Right lobe of liver (tissue), 6 donors: ENCODE measurements at regions not wholly inside any gene's neighbourhood (a gene's known extent, or its start where the extent isn't known, plus 50 kb on each side); places are given as distances from the start of the nearest gene placed in this dataset.

Source experiments
- ATAC-seq, 4 donors: fragments of 200-7000 bp; cut with Tn5 transposase; one replicate each; pipeline ENCODE4 v1.9.1; 2020; ENCODE audit warnings: mild to moderate bottlenecking in 4 of 4, moderate library complexity in 4 of 4
- DNase-seq, 3 donors: peaks; one replicate each; pipeline ENCODE4 v3.0.0-alpha.2; 2020
- H3K27ac ChIP-seq, 3 donors: fragments of 200-600 bp; one replicate each; pipeline ENCODE4 v1.8.0; 2022
- H3K27me3 ChIP-seq, 2 donors: fragments of 200-600 bp; one replicate each; pipeline ENCODE4 v1.8.0; 2022
- H3K36me3 ChIP-seq, 4 donors: fragments of 200-600 bp; sonication (generic) in 1 of 4; one replicate each; pipeline versions ENCODE4 v1.5.1 to v1.8.0; 2017 to 2022; ENCODE audit warnings: control low read depth in 1 of 4
- H3K4me1 ChIP-seq, 4 donors: fragments of 200-600 bp; sonication (generic) in 1 of 4; one replicate each; pipeline versions ENCODE4 v1.5.1 to v1.8.0; 2017 to 2022; ENCODE audit warnings: control low read depth in 1 of 4
- H3K4me3 ChIP-seq, 3 donors: fragments of 200-600 bp; one replicate each; pipeline ENCODE4 v1.8.0; 2022
- H3K9me3 ChIP-seq, 4 donors: fragments of 200-600 bp; sonication (generic) in 1 of 4; one replicate each; pipeline versions ENCODE4 v1.5.1 to v1.8.0; 2017 to 2022; ENCODE audit warnings: control low read depth in 1 of 4
- POLR2A ChIP-seq: fragments of 450-650 bp; IDR thresholded peaks from one replicate; pipeline ENCODE4 v1.6.1; 2017; ENCODE audit warnings: antibody characterized with exemption, mild to moderate bottlenecking
- WGBS: methylation state at CpG from one replicate; pipeline ENCODE4 v1.1.6; 2018; ENCODE audit warnings: low coverage, low lambda C conversion rate; ENCODE audit not compliant: insufficient coverage; ENCODE audit errors: missing lambda C conversion rate; 5-methylcytosine and 5-hydroxymethylcytosine counted together
- intact Hi-C, 2 donors: fragments of 100-400 bp; cut with DNase I; formaldehyde crosslinking; loops; one replicate each; pipeline versions ENCODE4 v1.11.2 to v1.14.1; 2022
- TF ChIP-seq, protein P1 (sequence below), 4 donors: fragments of 200-600 bp in 3 of 4; fragments of 450-650 bp in 1 of 4; IDR thresholded peaks; one replicate each; pipeline versions ENCODE4 v1.5.1 to v1.8.0; 2016 to 2022; ENCODE audit warnings: antibody characterized with exemption in 4 of 4, mild to moderate bottlenecking in 2 of 4
- donor health status: DM: no; HTN: yes; CAD: no.
- donor health status: DM: no; HTN: no; CAD: no.
- donor health status: DM: no; HTN: no; CAD: no.
- donor health status: DM: no; HTN: yes; CAD: no.
- donor health status: DM: no; HTN: yes; CAD: no.

DNA sequence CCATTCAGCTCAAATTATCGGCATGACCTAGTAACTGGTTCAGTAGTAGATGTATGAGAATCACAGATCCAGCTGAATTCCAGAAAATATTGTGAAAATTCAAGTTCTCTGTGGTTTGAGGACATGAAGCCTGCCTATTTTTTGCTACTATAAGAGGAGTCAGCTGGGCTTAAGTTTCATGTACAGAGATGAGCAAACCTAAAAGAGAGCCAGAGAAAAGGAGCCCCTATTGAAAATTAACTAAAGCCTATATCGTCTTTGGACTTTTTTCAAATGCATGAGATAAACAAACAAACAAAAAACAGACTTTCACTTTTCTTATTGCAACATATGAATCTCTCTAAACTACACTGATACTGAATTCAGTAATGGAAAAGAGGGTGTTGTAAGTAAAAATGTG, 106.8 kb upstream of the SPRY2 start:
- 20% methylated on average over 2 of the region's 2 CpGs for WGBS
- H3K36me3 ChIP-seq = no peaks in the 10 kb centered on the region
- intact Hi-C loops = no loop called here
- ATAC-seq (peak in 2 of 4 donors; percentile 34 to 36), DNase-seq (no peak)
- no peak overlapping the region for H3K27ac ChIP-seq
- no peaks in the 10 kb centered on the region for H3K9me3 ChIP-seq
- H3K4me3 ChIP-seq = no peak overlapping the region
- no peaks in the 10 kb centered on the region for H3K27me3 ChIP-seq
- peaks cover 0 to 21% (median 11%) of the 10 kb centered on the region in 4 donors for H3K4me1 ChIP-seq
- TF ChIP-seq, protein P1, sequence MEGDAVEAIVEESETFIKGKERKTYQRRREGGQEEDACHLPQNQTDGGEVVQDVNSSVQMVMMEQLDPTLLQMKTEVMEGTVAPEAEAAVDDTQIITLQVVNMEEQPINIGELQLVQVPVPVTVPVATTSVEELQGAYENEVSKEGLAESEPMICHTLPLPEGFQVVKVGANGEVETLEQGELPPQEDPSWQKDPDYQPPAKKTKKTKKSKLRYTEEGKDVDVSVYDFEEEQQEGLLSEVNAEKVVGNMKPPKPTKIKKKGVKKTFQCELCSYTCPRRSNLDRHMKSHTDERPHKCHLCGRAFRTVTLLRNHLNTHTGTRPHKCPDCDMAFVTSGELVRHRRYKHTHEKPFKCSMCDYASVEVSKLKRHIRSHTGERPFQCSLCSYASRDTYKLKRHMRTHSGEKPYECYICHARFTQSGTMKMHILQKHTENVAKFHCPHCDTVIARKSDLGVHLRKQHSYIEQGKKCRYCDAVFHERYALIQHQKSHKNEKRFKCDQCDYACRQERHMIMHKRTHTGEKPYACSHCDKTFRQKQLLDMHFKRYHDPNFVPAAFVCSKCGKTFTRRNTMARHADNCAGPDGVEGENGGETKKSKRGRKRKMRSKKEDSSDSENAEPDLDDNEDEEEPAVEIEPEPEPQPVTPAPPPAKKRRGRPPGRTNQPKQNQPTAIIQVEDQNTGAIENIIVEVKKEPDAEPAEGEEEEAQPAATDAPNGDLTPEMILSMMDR (IDR thresholded peaks at IDR 0.05) = no peak
- TF ChIP-seq POLR2A = no peak

DNA sequence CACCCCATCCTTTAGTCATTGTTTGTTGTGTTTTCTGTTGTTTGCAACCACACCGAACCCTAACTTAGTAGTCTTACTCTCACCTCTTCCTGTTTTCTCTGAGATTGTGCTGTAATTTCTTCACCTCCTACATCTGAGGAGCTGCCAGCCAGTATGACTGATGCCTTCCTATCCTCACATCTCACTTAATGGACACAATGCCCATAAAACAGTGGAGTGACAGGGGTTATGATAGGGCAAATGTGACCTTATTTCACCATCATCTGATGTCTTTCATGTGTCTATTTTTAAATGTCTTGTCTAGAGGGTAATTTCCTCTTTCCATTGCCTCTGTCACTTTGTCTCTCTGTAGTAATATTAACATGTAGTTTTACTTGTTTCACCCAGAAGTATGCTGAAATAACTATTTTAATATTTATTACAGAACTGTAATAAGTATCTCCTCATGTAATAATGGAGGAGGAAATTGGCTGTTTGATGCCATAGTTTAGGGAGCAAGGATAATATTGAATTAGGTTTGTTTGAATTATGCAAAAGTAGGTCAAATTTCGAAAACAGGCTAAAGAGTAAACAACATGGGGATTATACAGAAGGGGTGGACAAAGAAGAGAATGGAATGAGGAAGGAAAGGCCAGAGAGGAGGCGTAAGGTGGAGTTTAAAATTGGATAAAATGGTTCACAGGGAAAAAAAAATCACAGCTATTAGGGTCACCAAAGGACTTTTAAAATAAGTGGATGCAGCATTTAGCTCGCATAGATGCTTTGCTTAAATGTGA, 103.5 kb upstream of the SPRY2 start:
- peaks cover 0 to 21% (median 11%) of the 10 kb centered on the region in 4 donors for H3K4me1 ChIP-seq
- no peaks in the 10 kb centered on the region for H3K9me3 ChIP-seq
- no peak for DNase-seq
- H3K27me3 ChIP-seq = no peaks in the 10 kb centered on the region
- peak overlapping the region in 1 of 3 donors; percentile 4 for H3K27ac ChIP-seq
- intact Hi-C loops = no loop called here
- H3K4me3 ChIP-seq = no peak overlapping the region
- no peak for TF ChIP-seq POLR2A
- TF ChIP-seq, protein P1 (IDR thresholded peaks at IDR 0.05) = no peak
- WGBS = 29% methylated on average over 4 of the region's 4 CpGs
- no peaks in the 10 kb centered on the region for H3K36me3 ChIP-seq
- ATAC-seq = peak; percentile 66 to 89 (median 78)

- Histone ChIP-seq H3K36me3 (no peaks in the 10 kb centered on the region), H3K27me3 (no peaks in the 10 kb centered on the region), H3K4me1 (peaks cover 0 to 19% (median 9%) of the 10 kb centered on the region in 4 donors), H3K4me3 (no peak overlapping the region), H3K27ac (no peak overlapping the region), H3K9me3 (no peaks in the 10 kb centered on the region)
- peak in 1 of 4 donors; percentile 19 for ATAC-seq
- DNase-seq = no peak
- TF ChIP-seq, protein P1 (IDR thresholded peaks at IDR 0.05) = no peak
- no peak for TF ChIP-seq POLR2A
- intact Hi-C loops = no loop called here
These were observed 101.7 kb upstream of the SPRY2 start for GRCh38 chr13:80442609-80443008.

DNA sequence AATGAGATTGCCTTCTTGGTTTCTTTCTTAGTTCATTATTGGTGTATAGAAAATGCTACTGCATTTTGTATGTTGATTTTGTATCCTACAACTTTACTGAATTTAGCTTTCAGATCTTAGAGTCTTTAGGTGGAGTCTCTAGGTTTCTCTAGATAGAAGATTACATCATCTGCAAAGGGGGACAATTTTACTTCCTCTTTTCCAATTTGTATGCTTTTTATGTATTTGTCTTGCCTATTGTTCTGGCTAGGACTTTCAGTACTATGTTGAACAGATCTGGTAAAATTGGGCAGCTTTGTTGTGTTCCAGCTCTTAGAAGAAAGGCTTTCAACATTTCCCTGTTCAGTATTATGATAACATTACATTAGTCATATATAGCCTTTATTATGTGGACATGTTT, 101.0 kb upstream of the SPRY2 start:
- Histone ChIP-seq H3K4me3 (no peak overlapping the region), H3K9me3 (no peaks in the 10 kb centered on the region), H3K4me1 (peaks cover 0 to 19% (median 9%) of the 10 kb centered on the region in 4 donors), H3K27me3 (no peaks in the 10 kb centered on the region), H3K27ac (no peak overlapping the region), H3K36me3 (no peaks in the 10 kb centered on the region)
- ATAC-seq (no peak), DNase-seq (no peak)
- intact Hi-C loops = no loop called here
- TF ChIP-seq POLR2A = no peak
- TF ChIP-seq, protein P1 (IDR thresholded peaks at IDR 0.05) = no peak

DNA sequence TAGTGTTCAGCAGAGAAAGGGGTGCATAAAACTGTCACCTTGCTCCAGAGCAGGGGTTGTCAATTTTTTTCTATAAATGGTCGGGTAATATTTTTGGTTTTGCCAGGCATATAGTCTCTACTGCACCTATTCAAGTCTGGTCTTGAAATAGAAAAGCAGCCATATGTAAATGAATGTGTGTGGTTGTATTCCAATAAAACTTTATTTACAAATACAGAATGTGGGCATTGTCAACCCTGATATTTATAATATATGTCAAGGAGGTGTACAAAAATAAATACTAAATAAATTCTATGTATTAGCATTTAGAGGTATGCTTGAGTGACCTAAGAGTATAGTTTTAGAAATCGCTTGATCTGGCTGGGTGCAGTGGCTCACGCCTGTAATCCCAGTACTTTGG, 97.6 kb upstream of the SPRY2 start:
- WGBS = 94% methylated on average over 3 of the region's 3 CpGs
- Histone ChIP-seq H3K27me3 (no peaks in the 10 kb centered on the region), H3K9me3 (no peaks in the 10 kb centered on the region), H3K4me3 (no peak overlapping the region), H3K27ac (no peak overlapping the region), H3K36me3 (no peaks in the 10 kb centered on the region), H3K4me1 (peaks cover 0 to 3% (median 0%) of the 10 kb centered on the region in 4 donors)
- intact Hi-C loops = no loop called here
- ATAC-seq (no peak), DNase-seq (no peak)
- TF ChIP-seq, protein P1 (IDR thresholded peaks at IDR 0.05) = no peak
- no peak for TF ChIP-seq POLR2A
